ENCODE measurements at regions not wholly inside any gene's neighbourhood (a gene's known extent, or its start where the extent isn't known, plus 50 kb on each side); places are given as distances from the start of the nearest gene placed in this dataset.

GRCh38 chr13:76820759-76821158 lies 65.4 kb downstream of the KCTD12 start:
- Histone ChIP-seq H3K4me2 (ENCODE audit: insufficient read depth in 1 of 2, low read depth in 2 of 2, low read length in 2 of 2) (no peak overlapping the region), H4K20me1 (replicated peaks in 1 of 2; ENCODE audit: control insufficient read depth in 1 of 2, insufficient read depth in 2 of 2, low read length in 2 of 2) (no peaks in the 10 kb centered on the region), H2BK20ac (ENCODE audit: low read length) (no peak overlapping the region), H3K23me2 (ENCODE audit: low read depth, low read length) (no peaks in the 10 kb centered on the region), H4K91ac (replicated peaks; ENCODE audit: insufficient read length, low read length) (no peak overlapping the region), H3K4ac (replicated peaks; ENCODE audit: insufficient read length, low read depth, low read length) (no peak overlapping the region), H3K27ac (ENCODE audit: low read depth, low read length) (no peak overlapping the region), H2BK5ac (ENCODE audit: low read depth, low read length) (no peak overlapping the region), H3K4me1 (replicated peaks in 1 of 4; ENCODE audit: control insufficient read depth in 3 of 4, insufficient read depth in 4 of 4, low read length in 3 of 4) (peaks cover 0 to 6% (median 0%) of the 10 kb centered on the region in 4 experiments; a peak in 1 of 7 replicates), H3K9ac (replicated peaks in 1 of 4; ENCODE audit: extremely low read depth in 1 of 4, low read depth in 3 of 4, low read length in 3 of 4) (no peak overlapping the region), H2AFZ (ENCODE audit: low read length) (no peak overlapping the region), H3K27me3 (replicated peaks in 1 of 4; ENCODE audit: control insufficient read depth in 3 of 4, extremely low read depth in 1 of 4, insufficient read depth in 3 of 4, low read length in 3 of 4) (no peaks in the 10 kb centered on the region), H3K79me2 (ENCODE audit: control insufficient read depth in 1 of 2, insufficient read depth in 2 of 2, low read length in 2 of 2) (no peaks in the 10 kb centered on the region), H3K18ac (ENCODE audit: extremely low read depth, low read length) (no peak overlapping the region), H2BK15ac (ENCODE audit: low read length) (no peak overlapping the region), H2BK12ac (ENCODE audit: low read depth, low read length) (no peak overlapping the region), H2AK5ac (ENCODE audit: low read depth, low read length) (no peak overlapping the region), H3K4me3 (ENCODE audit: extremely low read depth in 1 of 4, insufficient read depth in 2 of 4, low read depth in 3 of 4, low read length in 4 of 4) (no peak overlapping the region), H3K56ac (replicated peaks; ENCODE audit: insufficient read length, low read depth, low read length) (no peak overlapping the region), H3K9me3 (ENCODE audit: insufficient read depth in 2 of 2, low read depth in 1 of 2, low read length in 1 of 2) (no peaks in the 10 kb centered on the region), H3K36me3 (ENCODE audit: control insufficient read depth in 2 of 4, insufficient read depth in 4 of 4, low read length in 3 of 4) (no peaks in the 10 kb centered on the region), H2BK120ac (replicated peaks; ENCODE audit: low read depth, low read length) (no peak overlapping the region), H4K5ac (ENCODE audit: insufficient read length, low read depth, low read length) (no peak overlapping the region), H3K79me1 (ENCODE audit: low read depth, low read length) (no peaks in the 10 kb centered on the region), H4K8ac (ENCODE audit: extremely low read depth, insufficient read depth, low read length) (no peak overlapping the region), H3K14ac (ENCODE audit: insufficient read length) (no peak overlapping the region), H3K23ac (ENCODE audit: insufficient read length) (no peak overlapping the region)
- DNase-seq (ENCODE audit: low read depth in 1 of 2, low spot score in 2 of 2) (no peak), FAIRE-seq (no peak)
- 100% methylated on average over 4 of the region's 4 CpGs; no CpG with 5 or more reads in 1 of the 2 experiments for WGBS, 2 experiments (ENCODE audit: extremely low coverage in 1 of 2, insufficient coverage in 1 of 2, insufficient read length in 1 of 2, insufficient replicate concordance in 2 of 2, low coverage in 1 of 2, low lambda C conversion rate in 2 of 2, missing lambda C conversion rate in 1 of 2)
- ChIA-PET CTCF (ENCODE audit: partially characterized antibody) (no interaction called here), POLR2A (ENCODE audit: partially characterized antibody) (no interaction called here)
- TF ChIP-seq EGR1 (IDR thresholded peaks at IDR 0.05; ENCODE audit: borderline replicate concordance, low read depth, low read length) (no peak), KDM5A (IDR thresholded peaks at IDR 0.05; ENCODE audit: low read length) (no peak), SP4 (IDR thresholded peaks at IDR 0.05; ENCODE audit: low read length) (no peak), GTF2F1 (IDR thresholded peaks at IDR 0.05; ENCODE audit: borderline replicate concordance, low read depth, low read length) (no peak), TCF12 (IDR thresholded peaks at IDR 0.05; ENCODE audit: low read depth, low read length) (no peak), CBX5 (IDR thresholded peaks at IDR 0.05; ENCODE audit: low read depth, low read length) (no peak), CBX8 (IDR thresholded peaks at IDR 0.05; ENCODE audit: borderline replicate concordance, low read depth, low read length) (no peak), JUN (IDR thresholded peaks at IDR 0.05; ENCODE audit: low read depth, low read length) (no peak), SIRT6 (IDR thresholded peaks at IDR 0.05; ENCODE audit: low read length) (no peak), POLR2A (IDR thresholded peaks at IDR 0.05; ENCODE audit: control extremely low read depth in 1 of 2, low read depth in 2 of 2, low read length in 2 of 2) (no peak)

Data from H1 (cell line).